ENCODE measurements at regions not wholly inside any gene's neighbourhood (a gene's known extent, or its start where the extent isn't known, plus 50 kb on each side); places are given as distances from the start of the nearest gene placed in this dataset.
"Not testable (repeated sequence)": the region's sequence is repeated elsewhere in the genome, so short reads cannot be mapped to it uniquely, and the experiment has no call there.

GRCh38 chr1:105442901-105443300, 1613.6 kb upstream of the PRMT6 start:
- no peak for DNase-seq

- DNase-seq, result no peak
Observed at GRCh38 chr1:105459759-105460158, 1596.7 kb upstream of the PRMT6 start.

GRCh38 chr1:105462308-105462707, 1594.2 kb upstream of the PRMT6 start:
- no peak for DNase-seq

- DNase-seq, result no peak
Observed at GRCh38 chr1:105467549-105467948, 1588.9 kb upstream of the PRMT6 start.

DNA sequence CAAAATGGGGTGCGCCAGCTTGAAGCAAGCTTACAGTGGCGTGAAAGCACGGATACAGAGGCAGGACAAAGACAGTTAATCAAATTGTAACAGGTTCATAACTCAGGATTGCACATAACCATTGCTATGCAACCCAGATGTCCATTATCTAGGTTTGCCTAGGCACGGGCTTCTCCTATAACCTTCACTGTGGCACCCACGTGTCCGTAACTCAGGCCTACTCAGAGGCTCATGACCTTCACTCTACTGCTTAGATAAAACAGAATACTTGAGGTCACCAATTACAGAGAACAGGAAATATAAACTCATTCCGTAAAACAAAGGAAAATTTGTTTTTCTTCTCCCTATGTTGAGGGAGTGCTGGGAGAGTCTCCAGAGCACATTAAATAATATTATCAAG, 1585.9 kb upstream of the PRMT6 start:
- not testable (repeated sequence) for DNase-seq

DNA sequence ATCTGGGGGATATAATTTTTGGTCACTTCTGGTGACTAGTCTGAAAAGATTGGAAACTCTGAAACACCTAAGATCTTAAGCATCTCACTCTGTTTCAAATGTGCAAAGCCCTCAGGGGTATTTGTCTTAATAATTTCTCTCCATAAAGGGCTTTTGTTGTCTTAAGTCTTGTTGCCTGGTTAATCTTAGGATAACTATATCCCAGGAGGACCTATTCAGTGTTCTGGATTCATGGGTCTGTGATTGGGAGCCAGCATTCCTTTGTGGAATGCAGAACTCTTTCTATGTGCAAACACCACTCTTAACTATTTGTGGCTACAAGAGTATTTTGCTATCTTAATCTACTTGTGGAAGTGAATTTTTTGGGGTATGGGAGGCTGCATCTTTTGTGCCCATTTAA, 1573.0 kb upstream of the PRMT6 start:
- DNase-seq, result no peak

DNA sequence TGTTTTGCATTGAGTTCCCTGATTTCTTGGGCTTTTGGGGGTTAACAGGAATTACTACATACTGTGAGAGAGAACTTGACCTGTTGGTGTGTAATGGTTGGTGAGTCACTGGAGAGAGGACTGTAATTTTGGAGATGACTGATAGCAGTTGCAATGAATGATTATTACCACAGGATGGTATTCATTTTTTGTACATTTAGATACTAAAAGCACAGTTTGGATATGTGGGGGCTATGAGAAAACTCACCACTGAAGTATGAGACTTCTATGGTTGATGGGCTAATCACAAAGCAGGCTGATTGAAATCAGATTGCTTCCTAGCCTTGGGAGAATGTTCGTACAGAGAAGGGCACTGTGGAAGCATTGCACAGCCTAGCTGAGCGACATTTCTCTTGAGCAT, 1571.3 kb upstream of the PRMT6 start:
- DNase-seq, result no peak

- no peak for DNase-seq
Observed at GRCh38 chr1:105492921-105493320, 1563.6 kb upstream of the PRMT6 start.

DNA sequence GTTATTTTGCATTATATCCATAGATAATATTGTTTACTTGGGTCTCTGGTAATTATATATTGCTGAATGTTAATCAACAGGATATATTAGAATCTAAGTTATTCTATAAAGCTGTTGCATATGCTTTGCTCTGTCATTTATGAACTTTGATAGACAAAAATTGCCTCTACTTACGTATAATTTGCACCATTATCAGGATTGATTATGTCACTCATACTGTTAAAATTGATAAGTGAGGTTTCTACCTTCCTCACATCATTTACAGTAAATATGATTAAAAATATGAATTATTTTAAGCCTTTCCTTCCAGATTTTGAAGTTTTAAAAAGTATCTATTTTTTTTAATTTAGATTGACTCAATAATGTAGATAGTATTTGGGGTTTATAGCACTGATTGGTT, 1540.4 kb upstream of the PRMT6 start:
- no peak for DNase-seq

DNA sequence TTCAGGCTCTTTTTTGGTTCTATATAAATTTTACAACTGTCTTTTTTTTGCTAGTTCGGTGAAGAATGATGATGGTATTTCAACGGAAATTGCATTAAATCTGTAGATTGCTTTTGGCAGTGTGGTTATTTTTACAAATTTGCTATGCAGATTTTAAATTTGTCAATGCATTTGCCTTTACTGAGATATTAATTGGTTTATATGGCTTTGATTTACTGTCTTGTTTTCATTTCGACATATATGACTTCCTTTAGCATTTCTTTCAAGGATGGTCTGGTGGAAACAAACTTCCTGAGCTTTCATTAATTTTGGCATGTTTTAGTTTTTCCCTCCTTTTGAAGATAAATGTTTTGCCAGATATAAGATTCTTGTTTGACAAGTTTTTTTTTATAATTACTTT, 1522.5 kb upstream of the PRMT6 start:
- DNase-seq, result no peak

- no peak for DNase-seq
Observed at GRCh38 chr1:105544475-105544874, 1512.0 kb upstream of the PRMT6 start.

DNA sequence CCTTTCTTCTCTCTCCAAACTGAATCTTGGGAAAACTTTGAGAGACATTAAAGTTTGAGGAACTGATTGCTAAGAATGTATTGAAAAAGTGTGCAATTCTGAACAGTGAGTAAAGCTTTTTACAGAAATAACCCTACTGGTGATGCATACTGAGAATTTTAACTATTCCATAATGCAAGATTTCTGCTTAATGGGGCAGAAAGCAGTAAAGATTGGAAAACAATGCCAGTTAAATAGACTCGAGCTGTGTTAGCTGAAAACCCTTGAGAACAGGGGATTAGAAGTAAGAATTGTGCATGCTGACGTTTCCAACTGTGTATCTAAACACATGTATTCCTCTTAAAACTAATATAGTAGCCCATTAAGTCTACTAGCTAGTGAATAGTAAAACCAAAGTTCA, 1500.2 kb upstream of the PRMT6 start:
- no peak for DNase-seq

DNA sequence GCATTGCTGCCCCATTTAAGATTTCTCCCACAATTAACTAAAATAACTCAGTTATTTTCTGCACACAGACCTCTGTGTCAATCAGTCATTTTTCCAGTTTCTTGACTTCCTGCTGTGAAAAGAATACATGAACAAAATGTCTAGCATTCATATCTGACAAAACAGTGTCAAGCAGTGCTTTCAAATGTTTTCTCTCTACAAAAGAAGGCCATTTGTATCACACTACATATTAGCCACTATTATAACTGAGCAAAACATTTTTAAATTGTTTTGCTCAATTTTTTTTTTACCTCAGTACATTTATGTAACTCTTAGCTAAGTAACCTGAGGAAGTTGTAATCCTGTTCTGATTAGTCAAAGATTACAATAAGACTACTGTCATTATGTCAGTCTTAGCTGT, 1498.5 kb upstream of the PRMT6 start:
- DNase-seq, result no peak

- no peak for DNase-seq
Observed at GRCh38 chr1:105565006-105565405, 1491.5 kb upstream of the PRMT6 start.

GRCh38 chr1:105585791-105586190, 1470.7 kb upstream of the PRMT6 start:
- DNase-seq, result no peak

DNA sequence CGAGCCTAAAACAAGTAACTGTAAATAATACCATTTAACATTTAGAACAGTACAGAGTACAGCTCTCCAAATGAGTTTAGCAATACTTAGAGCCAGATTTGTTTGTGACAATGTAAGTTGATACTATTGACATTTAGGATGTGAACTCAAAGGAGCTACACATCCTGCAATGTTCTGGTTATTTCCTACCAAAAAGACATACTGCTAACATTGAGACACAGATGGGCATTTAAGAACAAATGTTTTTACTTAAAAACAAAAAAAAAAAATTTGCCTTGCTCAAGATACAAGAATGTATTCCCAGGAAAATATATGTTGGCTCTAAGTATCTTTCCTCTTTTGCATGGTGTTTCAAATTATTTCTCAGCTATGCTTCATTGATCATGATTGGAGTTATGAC, 1464.8 kb upstream of the PRMT6 start:
- no peak for DNase-seq

DNA sequence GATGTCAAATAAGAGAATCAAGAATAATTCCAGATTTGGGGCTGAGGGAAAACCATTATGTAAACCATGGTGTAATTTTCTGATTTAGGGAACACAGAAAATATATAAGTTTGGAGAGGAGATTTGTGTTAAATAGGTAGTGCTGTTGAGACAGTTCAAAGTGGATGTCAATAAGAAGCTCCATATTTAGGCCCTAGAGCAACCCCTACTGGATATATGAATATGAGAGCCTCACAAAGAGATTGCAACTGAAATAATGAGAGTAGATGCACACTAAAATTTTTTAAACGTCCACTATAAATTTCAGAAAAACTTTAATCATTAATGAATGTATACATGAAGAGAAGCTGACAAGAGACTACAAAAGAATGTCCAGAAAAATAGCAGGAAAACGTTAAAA, 1447.8 kb upstream of the PRMT6 start:
- no peak for DNase-seq

DNA sequence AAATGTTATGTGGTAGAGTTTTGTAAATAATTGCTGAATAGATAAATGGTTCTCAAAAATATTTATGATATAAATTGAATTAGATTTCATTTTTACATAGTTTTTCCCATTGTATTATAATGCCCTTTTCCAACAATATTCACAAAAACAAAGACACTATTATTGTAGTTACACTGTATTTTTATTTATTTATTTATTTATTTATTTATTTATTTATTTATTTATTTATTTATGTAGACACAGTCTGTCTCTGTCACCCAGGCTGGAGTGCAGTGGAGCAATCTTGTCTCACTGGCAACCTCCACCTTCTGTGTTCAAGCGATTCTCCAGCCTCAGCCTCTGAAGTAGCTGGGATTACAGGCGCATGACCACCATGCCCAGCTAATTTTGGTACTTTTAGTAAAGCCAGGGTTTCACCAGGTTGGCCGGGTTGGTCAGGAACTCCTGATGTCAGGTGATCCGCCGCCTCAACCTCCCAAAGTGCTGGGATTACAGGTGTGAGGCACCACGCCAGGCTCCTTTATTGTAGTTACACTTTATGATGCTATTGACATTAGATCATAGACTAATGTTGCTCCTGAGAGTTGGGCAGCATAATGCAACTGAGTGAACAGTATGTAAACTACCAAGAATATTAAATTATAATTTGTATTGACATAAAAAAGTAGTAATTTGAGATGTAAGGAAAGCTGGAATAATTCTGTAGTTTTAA, 1430.0 kb upstream of the PRMT6 start:
- DNase-seq, result no peak

- DNase-seq, result not testable (repeated sequence)
Observed at GRCh38 chr1:105631153-105631744, 1425.2 kb upstream of the PRMT6 start.

DNA sequence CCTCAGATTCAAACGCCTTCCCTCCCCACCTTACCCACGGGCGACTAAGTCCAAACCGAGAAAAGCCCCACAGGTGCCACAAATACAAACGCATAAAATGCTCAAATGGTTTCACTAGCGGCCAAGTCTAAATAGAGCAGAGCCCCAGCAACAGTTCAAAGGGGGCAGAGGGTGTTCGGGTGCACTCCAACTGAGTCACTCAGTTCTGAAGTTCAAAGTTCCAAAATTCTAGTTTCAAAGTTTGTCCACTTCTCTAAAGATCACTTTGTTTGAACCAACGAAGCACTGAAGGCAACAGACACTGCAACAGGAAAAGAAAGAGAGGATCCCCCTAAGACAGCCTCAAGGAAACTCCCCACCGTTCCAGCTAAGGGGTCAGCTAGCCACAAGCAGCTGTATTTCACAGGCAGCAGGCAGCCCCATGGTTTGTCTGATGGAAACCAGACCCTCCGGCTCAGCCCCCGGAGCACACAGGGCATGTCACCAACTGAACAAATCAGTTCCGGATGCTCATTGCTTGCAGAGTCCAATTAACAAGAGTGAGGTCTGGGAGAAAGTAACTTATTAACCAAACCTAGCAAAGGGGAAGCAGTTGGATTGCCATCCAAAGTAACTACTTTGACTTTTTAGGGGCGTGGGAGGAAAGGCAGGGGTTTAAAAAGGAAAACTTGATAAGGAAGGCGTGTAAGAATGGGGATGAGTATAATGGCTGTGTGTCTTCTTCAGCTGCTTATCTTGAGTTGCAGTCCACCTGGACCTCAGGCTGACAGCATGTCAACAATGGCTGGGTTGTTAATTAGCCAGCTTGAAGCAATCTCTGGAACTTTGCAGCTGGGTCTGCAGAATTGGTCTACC, 1423.9 kb upstream of the PRMT6 start:
- no peak for DNase-seq

GRCh38 chr1:105636052-105636451, 1420.4 kb upstream of the PRMT6 start:
- no peak for DNase-seq

DNA sequence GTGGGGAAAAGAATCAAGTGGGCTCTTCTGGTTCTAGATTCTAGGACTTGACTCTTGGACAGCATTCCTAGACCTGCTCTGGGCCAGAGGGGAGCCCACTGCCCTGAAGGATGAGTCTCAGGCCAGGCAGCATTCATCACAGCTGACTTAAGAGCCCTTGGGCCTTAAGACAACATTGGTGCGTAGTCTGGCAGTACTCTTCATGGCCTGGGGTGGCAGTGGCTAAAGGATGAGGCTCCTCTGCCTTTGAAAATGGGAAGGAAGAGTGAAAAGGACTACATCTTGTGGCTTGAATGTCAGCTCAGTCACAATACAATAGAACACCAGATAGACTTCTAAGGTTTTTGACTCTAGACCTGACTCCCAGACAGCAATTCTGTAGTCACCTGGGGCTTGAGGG, 1415.1 kb upstream of the PRMT6 start:
- no peak for DNase-seq

DNA sequence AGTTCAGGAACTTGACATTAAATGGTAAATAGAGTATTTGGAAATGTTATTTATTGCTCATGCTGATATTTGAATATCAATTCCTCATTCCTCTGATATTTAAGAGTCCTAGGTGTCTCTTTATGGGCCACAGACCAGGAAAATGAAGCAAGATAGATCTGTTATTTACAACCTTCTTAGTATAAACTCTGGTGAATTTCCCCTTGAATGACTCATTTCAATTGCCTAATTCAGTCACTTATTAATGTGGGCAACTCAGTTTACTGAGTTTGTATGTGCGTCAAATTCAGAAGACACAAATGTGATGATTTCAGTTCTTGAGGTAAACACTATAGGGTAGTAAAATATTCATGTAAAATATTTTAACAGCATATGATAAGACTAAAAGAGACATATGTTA, 1404.4 kb upstream of the PRMT6 start:
- DNase-seq, result no peak

DNA sequence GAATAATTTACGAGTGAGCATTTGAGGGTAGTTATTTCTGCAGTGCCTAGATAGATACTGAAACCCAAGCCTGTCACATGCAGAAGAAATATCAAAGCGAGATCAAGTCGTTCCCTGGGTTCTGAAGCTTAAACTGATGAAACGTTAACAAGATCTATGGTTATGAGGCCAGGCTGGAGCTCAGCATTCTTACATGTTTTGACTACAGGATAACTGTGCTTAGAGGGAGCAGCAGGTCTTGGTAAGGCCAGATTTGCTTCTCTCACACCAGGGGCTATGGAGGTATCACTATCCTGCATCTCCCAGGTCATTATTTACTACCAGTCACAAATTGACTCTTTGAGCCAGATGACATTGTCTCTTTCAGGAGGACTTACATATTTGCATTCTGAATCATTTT, 1401.4 kb upstream of the PRMT6 start:
- no peak for DNase-seq

Measured in NCI-H2029 (cell line).